Erythroblast (primary cell): ENCODE measurements at regions not wholly inside any gene's neighbourhood (a gene's known extent, or its start where the extent isn't known, plus 50 kb on each side); places are given as distances from the start of the nearest gene placed in this dataset.

Source experiments
- GATA1 ChIP-seq: IDR thresholded peaks from 2 replicates; pipeline ENCODE4 v1.6.1; 2011; ENCODE audit warnings: low read depth, mild to moderate bottlenecking, control low read depth, low read length, moderate library complexity
- POLR2A ChIP-seq: IDR thresholded peaks from 2 replicates; pipeline ENCODE4 v1.6.1; 2011; ENCODE audit warnings: mild to moderate bottlenecking, low read length

- no peak for TF ChIP-seq POLR2A
- TF ChIP-seq GATA1 = no peak
These were observed 61.1 kb upstream of the RAB12 start for GRCh38 chr18:8548186-8548585.
